ENCODE measurements at regions not wholly inside any gene's neighbourhood (a gene's known extent, or its start where the extent isn't known, plus 50 kb on each side); places are given as distances from the start of the nearest gene placed in this dataset.
"Not testable (repeated sequence)": the region's sequence is repeated elsewhere in the genome, so short reads cannot be mapped to it uniquely, and the experiment has no call there.

DNA sequence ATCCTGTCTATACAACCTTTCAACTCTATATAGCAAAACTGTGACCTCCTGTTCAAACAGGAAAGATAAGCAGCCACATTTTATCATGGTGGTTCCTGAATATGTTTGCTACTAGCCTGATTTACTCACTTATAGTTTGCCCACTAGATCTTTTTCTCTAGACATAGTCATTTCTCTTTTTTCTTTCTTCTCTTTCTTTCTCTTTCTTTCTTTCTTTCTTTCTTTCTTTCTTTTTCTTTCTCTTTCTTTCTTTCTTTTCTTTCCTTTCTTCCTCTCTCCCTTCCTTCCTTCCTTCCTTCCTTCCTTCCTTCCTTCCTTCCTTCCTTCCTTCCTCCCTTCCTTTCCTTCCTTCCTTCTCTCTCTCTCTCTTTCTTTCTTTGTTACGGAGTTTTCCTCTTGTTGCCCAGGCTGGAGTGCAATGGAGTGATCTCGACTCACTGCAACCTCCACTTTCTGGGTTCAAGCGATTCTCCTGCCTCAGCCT is 142.0 kb upstream of the TBL1XR1 start:
- not testable (repeated sequence) for DNase-seq

DNA sequence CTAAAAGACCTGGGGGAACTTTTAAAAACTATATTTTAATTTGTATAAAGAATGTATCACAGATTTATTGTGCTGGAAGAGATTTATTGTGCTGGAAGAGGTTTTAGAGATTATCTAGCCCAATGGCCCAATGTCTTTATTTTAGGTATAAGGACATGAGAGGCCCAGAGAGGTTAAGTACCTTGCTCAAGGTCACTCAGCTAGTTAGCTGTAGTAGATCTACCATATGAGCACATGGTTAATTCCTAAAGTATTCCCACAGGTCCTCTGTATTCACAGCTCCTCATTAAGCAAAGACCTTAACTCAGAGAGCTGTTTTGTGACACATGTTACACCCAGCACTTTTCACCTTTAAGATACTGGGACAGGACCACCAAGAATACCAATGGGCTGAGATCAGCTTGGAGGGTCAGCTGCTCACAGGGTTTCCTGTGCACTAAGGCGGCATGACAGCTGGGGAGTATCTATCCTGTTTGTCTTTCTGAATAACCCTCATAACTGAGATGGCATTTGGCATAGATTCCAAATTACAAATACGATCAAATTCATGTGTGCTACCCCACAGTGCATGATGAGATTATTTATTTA is 143.1 kb upstream of the TBL1XR1 start:
- DNase-seq: no peak

DNA sequence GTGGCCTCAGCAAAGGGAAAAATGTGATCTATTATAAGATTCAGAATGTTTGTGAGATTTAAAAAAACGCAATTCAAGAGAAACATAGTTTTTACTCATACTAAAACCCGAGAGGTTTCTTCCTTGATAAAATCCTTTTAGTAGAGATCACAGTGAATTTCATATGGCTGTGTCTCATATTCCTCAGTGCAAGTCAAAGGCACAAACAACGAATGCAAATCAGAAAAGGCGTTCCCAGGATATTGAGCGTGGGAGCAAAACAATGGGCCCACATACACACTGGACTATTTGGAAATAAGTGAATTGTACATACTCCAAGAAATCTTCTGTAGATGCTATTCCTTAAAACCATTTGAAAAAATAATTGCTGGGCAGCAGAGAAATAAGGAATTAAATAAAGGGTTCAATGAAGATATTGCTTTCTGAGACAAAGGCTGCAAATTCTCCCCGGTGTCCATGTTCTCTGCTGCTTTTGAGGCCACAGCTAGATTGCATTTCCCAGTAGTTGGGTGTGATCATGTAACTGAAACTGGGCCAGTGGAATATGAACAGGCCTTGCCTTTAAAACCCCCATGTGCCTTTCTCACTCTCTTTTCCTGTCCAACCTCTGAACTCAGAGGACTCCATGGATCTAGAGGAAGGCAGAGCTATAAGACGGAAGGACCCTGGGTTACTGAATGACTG is 144.6 kb upstream of the TBL1XR1 start:
- DNase-seq: no peak

- DNase-seq: no peak
Observed at GRCh38 chr3:177343122-177343625, 145.9 kb upstream of the TBL1XR1 start.

DNA sequence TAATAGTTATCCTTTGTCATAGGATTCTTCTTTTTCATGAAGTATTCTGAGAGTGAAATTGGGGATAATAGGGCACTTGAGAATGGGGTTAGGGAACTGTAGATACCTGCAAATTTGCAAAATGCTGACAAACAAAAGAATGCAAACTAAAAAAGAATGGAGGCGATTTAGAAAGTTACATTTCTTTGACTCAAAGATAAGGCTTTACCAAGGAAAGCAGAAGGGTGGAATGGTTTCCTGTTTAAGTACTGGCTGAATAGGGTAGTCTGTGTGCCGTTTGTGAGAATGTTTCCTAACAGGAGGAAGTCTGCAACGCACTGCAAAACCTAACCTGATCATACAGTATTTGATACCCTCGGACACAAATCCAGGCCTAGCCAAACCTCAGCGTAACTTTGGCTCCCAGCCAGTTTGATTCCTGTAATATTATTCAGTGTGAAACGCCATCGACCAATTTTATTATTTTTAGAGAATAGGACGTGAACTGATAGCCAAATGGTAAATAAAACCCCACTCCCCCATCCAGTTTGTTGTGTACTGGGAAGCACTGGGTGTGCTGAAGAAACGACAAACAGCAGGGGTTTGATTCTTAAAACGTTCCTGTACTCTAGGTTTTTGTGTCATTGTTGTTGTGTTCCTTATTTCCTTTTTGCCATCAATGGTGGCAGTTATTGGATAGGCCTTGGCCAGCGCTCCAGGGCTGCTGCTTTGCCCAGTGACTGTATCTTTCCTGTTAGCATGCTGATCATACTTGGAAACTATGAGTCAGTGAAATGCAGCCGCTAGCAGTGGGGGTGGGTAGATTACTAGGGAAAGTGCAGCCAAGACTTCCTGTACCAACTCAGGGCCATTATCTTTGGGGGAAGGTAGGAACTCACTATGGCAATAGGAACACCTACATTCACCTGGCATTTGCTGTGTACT is 148.0 kb upstream of the TBL1XR1 start:
- peak; percentile 85 for DNase-seq

DNA sequence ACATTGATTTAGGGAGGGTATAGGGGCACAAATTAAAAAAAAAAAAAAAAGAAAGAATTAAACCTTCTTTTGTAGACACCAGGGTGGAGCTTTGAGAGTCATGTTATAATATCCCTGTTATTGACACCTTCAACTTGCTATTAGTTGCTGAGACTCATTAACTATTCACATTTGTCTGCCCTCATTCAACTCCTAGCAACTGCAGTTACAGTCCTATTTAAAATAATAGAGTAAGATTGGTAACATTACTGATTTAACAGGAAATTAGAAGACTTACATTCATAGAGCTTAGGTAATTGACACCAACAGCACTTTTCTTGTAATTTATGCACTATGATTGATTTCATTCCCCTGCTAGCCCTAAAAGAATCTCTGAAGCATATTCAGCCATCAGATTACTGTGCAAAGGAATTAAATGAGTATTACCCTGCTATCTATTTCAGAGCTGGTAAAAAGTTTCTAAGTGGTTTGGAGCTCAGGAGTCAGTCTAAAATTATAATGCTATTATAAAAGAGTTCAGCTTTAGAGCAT is 148.8 kb upstream of the TBL1XR1 start:
- no peak for DNase-seq

DNA sequence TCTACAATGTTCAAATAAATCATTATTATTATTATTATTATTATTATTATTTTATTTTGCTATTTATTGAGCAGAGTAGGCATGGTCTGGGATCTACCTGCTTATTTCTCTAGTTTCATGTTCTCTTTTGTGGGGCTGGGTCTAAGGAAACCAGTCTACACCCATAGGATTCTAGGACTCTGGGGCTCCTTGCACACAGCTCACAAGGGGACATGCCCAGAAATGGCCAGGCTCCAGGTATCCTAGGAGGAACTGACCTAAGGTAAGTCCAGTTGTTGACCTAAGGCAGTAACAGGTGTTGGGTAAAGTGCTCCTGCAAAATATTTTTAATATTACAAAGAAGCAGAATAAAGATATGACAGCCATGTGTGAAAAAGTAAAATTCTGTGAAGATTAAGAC is 149.6 kb upstream of the TBL1XR1 start:
- DNase-seq: no peak

- no peak for DNase-seq
Observed at GRCh38 chr3:177347611-177348010, 150.3 kb upstream of the TBL1XR1 start.

DNA sequence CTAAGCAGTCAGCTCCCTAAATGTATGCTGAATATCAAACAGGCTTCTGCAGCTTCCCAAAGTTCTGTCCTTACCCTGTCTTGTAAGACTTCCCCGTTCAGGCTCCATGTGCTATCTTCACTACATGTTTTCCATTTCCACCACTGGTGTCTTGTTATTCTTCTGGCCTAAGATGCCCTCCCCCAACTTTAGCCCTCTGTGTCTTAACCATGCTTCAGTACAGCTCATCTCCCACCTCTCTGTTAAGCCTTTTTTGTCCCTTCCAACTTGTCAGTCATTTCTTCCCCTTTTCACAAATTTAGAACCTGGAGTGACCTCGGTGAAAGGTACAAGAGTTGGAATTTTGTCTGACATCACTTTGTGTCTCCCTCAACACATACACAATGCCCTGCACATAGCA is 151.7 kb upstream of the TBL1XR1 start:
- DNase-seq: no peak

DNA sequence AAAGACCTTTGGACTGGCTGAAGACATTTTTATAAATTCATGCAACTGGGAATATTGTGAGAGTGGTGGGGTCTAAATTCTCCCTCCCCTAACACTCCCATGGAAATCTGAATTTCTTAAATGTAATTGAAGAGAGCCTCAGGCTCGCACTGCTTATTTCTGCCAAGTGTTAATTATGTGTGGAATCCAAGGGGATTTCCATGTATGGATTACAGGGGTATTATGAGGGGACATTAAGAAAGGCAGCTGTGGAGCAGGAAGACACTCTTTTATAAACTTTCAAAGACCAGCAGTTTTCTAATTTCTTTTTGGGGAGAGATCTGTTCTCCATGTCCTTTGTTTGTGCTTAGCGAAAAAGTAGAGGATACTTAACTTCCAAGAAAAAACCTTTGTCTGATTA is 152.1 kb upstream of the TBL1XR1 start:
- DNase-seq: no peak

- no peak for DNase-seq
Observed at GRCh38 chr3:177350121-177350520, 152.8 kb upstream of the TBL1XR1 start.

DNA sequence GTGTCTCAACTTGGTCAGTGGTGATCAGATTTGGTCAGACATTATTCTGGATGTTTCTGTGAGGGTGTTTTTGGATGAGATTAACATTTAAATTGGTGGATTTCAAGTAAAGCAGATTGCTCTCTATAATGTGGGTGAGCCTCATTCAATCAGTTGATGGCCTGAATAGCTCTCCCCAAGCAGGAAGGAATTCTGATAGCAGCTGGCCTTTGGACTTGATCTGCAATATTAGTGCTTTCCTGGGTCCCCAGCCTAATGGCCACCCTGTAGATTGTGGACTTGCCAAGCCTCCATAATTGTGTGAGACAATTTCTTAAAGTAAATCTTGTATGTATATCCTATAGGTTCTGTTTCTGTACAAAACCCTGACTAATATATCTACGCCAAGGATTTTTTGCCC is 153.9 kb upstream of the TBL1XR1 start:
- no peak for DNase-seq

DNA sequence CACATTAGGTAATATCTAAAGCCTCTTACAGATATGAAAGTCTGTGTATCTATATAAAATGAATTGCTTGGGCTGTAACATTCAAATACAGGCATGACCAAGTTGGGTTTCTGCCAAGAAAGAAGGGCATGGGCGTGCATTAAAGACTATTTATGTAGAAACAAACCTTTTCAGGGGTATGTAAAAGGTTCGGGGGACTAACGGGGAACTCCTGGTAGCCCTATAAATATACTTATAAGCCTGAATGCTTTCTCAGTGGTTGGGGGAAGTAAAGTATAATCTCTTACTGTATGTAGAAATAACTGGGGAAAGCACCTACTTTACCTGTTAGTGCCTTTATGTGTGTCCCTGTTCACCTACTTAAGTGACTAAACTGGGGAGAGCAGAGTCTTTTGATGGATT is 154.5 kb upstream of the TBL1XR1 start:
- DNase-seq: no peak

GRCh38 chr3:177352424-177352823 is 155.1 kb upstream of the TBL1XR1 start:
- DNase-seq: no peak

DNA sequence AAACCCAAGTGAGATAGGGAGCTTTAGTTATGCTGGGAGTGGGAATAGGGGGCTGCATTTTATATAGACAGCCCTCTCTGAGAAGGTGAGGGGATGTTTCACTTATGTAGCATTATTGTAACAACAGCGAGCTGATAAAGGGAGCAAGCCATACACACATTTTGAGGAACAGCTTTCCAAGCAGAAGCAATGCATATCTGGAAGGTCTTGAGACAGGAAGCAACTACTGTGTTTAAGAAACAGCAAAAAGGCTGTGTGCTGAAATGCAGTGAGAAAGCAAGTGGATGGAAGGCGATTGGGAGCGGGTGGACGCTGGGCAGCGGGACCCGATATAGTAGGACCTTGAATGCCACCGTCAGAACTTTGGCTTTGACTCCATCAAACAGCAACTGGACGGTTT is 155.9 kb upstream of the TBL1XR1 start:
- DNase-seq: no peak

DNA sequence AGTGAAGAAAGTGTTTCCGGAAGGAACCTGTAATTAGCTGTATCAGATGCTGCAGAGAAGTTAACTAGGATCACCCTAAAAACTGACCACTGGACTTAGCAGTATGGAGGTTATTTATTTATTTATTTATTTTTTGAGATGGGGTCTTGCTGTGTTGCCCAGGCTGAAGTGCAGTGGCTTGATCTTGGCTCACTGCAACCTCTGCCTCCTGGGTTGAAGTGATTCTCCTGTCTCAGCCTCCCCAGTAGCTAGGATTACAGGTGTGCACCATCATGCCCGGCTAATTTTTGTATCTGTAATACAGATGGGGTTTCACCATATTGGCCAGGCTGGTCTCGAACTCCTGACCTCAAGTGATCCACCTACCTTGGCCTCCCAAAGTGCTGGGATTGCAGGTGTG is 156.6 kb upstream of the TBL1XR1 start:
- not testable (repeated sequence) for DNase-seq

- no peak for DNase-seq
Observed at GRCh38 chr3:177354466-177354865, 157.2 kb upstream of the TBL1XR1 start.

GRCh38 chr3:177356113-177356512 is 158.8 kb upstream of the TBL1XR1 start:
- DNase-seq: no peak

- DNase-seq: no peak
Observed at GRCh38 chr3:177356952-177357351, 159.7 kb upstream of the TBL1XR1 start.

GRCh38 chr3:177357352-177358090 is 160.2 kb upstream of the TBL1XR1 start:
- DNase-seq: peak; percentile 42

DNA sequence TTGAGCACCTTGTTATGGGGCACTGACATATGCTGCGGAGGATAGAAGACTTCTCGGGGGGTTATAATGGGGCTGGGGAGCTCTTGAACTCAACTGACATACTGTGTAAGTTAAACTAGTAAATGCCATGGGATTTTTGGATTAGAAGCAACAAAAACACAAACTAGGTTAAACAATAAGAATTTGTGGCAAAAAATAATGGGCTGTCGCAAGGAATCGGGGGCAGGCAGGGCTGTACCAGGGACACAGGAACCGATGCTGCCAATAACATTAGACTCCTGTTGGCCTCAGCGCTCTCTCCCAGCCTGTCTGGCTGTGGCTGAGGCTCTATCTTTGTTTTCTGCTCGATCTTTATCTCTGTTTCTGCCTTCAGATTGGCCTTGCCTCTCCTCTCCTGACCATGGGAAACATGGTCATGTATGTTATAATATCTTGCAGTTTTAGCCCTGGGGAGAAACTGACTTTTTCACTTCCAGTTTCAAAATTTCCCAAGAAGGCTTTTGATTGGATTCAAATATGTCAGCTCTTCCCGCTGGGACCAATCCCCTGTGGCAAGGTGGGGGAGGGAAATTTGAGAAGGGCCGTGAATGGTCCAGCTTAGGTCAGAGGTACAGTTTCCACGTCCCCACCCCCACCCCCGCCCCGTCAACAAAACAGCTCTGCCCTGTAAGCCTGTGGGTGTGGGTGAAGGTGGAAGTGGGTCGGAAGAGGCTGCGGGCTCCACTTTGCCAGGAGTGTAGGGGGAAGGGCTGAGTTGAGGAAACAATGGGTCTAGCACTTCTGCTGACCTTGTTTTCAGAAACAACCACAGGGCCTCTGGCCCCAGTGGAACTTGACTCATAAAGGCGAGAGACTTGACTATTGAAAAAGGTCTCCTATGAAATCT is 161.1 kb upstream of the TBL1XR1 start:
- DNase-seq: peak; percentile 91
